ENCODE measurements at regions not wholly inside any gene's neighbourhood (a gene's known extent, or its start where the extent isn't known, plus 50 kb on each side); places are given as distances from the start of the nearest gene placed in this dataset.

DNA sequence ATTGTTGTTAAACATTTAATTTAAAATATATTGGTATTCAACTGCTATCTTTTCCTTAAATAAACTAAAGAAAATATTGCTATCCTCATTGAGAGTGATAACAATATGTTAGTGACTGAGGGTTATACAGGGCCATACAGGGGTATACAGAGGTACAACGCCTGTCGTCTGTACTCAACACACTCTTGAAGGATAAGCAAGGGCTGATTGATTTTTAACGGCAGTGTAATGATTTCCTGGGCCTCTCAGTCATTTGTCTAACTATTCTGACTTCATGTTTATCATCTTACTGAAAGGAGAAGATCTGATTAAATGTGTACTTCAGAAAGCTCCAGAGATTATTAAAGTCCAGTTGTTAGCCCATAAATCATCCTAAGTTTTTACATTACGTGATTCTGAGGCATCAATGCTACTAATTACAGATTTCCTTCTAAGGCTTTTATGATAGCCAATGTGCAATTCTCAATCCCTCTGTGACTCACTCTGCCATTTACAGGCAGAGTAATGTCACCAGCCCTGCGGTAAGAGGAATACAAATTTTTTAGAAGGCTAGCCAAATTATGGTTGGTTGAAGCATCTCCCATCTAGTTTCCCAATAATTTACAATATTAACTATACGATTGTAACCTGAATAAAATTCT is 893.0 kb upstream of the CHAC2 start:
- no peak for DNase-seq (ENCODE audit: low read depth in 2 of 2)

DNA sequence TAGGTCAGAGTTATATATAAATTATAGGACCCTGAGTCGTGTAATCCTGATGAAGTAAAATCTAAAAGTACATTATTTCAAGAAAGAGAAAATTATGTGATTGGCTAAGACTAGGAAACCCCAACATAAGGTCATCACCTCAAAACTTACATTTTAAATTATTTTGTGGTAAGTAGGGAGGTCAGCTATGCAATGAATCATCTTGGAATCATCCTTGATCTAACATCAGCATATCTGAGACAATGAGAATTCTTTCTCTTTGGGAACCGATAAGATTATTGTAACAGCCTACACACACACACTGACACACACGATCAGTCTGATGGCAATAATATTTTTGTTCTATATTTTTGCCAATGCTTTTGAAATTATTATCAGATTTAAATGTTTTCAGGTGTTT is 904.8 kb upstream of the CHAC2 start:
- peak; percentile 50 to 54 for DNase-seq (ENCODE audit: low read depth in 2 of 2)

GRCh38 chr2:52861596-52861995 is 906.0 kb upstream of the CHAC2 start:
- no peak for DNase-seq (ENCODE audit: low read depth in 2 of 2)

DNA sequence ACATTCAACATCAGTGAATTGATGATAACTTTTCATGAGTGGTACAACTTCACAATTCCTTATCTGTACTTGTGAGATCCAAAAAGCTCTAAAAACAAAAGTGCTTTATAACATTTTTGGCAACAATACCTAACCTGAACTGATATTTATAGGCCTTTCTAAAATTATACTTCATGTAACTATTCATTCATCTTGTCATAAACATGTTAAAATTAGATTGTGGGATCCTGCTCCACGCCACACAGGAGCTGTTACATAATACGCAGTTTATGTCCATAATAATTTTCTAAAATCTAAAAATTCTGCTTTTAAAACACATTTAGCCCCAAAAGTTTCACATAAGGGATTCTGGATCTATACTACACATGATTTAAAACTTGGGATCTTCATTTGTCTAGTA is 908.5 kb upstream of the CHAC2 start:
- no peak for DNase-seq (ENCODE audit: low read depth in 2 of 2)

DNA sequence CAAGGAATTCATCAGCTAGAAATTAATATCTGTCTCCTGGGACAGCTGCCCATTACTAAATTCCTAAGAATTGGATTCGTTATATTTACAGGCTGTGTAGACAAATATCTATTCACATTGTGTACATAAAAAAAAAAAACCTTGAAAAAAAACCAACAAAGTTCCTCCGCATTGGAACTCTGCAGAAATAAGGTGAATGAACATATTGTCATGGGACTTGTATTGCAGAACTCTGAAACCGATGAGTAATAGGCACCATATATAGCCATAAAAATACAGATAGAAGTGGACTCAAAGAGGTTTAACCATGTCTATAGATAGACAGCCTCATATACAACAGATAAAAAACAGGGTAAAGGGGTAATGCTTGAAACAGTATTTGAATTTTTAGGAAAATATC is 909.9 kb upstream of the CHAC2 start:
- DNase-seq (ENCODE audit: low read depth in 2 of 2): no peak

DNA sequence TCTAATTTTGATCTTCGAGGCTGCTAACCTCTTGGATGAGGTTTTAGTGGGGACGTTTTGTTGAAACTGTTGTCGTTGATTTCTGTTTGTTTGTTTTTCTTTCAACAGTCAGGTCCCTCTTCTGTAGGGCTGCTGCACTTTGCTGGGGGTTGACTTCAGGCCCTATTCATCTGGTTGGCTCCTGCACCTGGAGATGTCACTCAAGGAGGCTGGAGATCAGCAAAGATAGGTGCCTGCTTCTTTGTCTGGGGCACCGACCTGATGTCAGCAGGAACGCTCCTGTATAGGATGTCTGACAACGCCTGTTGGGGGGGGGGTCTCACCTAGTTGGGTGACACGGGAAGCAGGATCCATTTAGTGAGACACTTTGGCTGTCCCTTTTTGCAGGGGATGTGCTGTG is 915.6 kb upstream of the CHAC2 start:
- no peak for DNase-seq (ENCODE audit: low read depth in 2 of 2)

- no peak for DNase-seq (ENCODE audit: low read depth in 2 of 2)
Observed at GRCh38 chr2:52844701-52845423, 922.7 kb upstream of the CHAC2 start.

DNA sequence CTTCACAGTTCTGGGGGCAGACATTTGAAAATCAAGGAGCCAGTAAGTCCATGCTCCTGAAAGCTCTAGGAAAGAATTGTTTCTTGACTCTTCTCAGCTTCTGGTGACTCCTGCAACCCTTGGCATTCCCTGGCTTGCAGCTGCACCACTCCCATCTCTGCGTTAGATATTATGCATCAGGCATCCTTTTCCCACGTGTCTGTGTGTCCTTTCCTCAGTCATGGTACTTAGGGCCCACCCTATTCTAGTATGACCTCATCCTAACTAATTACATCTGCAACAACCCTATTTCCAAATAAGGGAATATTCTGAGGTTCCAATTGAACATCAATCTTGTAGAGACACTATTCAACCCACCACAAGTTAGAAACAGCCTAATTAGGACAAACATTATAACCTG is 931.7 kb upstream of the CHAC2 start:
- no peak for DNase-seq (ENCODE audit: low read depth in 2 of 2)

GRCh38 chr2:52831216-52831615 is 936.4 kb upstream of the CHAC2 start:
- no peak for DNase-seq (ENCODE audit: low read depth in 2 of 2)

GRCh38 chr2:52828112-52828511 is 939.5 kb upstream of the CHAC2 start:
- DNase-seq (ENCODE audit: low read depth in 2 of 2): no peak

DNA sequence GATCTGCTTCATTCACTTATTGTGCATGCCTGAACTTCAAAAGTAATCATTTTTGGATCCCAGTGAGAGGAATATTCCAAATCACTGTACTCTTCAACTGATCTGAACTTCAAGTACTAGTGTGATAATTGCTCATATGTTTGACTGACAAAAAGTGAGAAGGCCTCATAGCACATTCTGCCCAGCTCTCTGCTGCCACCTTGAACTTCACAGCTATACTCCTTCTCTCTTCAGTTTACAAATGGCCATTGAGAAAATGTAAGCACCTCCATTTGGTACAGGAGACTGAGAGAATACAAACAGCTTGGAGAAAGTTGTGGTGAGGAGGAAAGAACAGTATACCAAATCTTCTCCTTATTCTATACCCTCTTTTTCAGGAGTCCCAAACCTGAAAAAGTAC is 946.0 kb upstream of the CHAC2 start:
- no peak for DNase-seq (ENCODE audit: low read depth in 2 of 2)

GRCh38 chr2:52818958-52819357 is 948.6 kb upstream of the CHAC2 start:
- DNase-seq (ENCODE audit: low read depth in 2 of 2): no peak

- no peak for DNase-seq (ENCODE audit: low read depth in 2 of 2)
Observed at GRCh38 chr2:52810460-52810859, 957.1 kb upstream of the CHAC2 start.

DNA sequence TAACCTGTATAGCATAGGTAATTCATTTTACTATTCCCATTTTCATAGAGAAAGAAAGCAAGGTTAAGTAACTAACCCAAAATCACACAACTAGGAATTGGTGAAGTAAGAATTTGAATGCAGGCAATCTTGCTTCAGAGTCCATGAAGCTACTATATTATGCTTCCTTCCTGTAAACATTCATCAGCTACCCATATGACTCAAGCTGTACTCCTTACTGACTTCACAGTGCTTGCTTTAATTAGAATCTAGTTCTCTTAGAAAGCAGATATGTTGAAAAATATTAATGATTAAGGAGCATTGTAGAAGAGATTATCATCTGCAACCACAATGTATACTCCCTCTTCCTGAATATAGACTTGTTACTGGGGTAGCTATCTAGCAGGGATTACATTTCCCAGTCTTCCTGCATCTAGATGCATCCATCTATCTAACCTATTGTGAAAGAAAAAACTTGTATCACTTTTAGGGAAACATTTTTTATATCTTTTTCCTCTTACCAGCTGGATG is 961.6 kb upstream of the CHAC2 start:
- no peak for DNase-seq (ENCODE audit: low read depth in 2 of 2)

DNA sequence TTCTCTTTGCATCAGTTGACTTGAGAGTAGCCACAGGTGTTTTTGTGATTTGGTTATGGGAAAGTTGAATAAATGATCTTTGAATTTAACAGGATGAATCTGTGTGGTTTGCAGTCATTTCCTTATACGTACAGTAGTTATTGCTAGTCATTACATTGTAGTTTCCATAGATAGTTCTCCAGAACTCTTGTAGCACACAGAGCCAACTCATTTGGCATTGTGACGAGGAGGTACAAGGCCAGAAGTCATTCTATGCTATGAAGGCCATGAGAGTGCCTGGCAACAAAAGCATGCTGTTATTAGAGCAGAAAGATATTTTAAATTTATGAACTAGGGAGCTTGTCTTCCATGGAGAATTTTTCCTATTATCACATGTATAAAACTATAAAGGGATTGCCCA is 973.0 kb upstream of the CHAC2 start:
- DNase-seq (ENCODE audit: low read depth in 2 of 2): no peak

DNA sequence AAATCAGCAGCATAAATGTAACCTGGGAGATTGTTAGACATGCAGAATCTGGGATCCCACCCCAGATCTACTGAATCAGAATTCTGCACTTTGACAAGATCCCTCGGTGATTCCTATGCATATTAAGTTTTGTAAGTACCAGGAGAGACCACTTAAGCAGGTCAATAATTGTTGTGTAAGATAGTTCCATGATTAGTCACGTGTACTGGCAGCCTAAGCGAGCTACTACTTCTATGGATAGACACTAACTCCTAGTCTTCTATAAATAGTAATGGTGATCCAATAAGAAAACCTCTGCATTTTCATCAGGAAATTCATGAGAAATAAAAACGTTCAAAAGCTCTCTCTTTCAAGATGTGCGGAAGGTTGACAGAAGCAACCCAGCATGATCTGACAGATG is 988.2 kb upstream of the CHAC2 start:
- DNase-seq (ENCODE audit: low read depth in 2 of 2): no peak

- DNase-seq (ENCODE audit: low read depth in 2 of 2): no peak
Observed at GRCh38 chr2:52776571-52776970, 991.0 kb upstream of the CHAC2 start.

GRCh38 chr2:52775674-52776073 is 991.9 kb upstream of the CHAC2 start:
- no peak for DNase-seq (ENCODE audit: low read depth in 2 of 2)

DNA sequence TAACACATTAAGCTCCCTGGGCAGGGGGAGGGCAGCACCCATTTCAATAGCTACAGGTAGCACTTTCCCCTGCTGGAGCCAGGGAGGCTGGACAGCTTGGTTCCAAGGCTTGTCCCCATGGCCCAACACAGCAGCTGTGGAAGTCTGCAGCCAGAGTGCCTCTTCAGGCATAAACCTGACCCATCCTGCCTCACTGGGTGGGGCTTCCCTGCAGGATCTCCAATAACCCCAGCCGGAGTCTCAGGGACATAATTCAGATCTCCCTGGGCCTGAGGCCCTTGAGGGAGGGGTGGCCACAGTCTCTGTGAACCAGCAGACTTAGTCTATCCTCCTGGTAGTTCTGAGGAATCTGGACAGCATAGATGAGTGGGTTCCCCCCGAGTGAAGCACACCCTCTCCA is 1001.9 kb upstream of the CHAC2 start:
- no peak for DNase-seq (ENCODE audit: low read depth in 2 of 2)

GRCh38 chr2:52749764-52750163 is 1017.8 kb upstream of the CHAC2 start:
- no peak for DNase-seq (ENCODE audit: low read depth in 2 of 2)

GRCh38 chr2:52745144-52745543 is 1022.5 kb upstream of the CHAC2 start:
- no peak for DNase-seq (ENCODE audit: low read depth in 2 of 2)

DNA sequence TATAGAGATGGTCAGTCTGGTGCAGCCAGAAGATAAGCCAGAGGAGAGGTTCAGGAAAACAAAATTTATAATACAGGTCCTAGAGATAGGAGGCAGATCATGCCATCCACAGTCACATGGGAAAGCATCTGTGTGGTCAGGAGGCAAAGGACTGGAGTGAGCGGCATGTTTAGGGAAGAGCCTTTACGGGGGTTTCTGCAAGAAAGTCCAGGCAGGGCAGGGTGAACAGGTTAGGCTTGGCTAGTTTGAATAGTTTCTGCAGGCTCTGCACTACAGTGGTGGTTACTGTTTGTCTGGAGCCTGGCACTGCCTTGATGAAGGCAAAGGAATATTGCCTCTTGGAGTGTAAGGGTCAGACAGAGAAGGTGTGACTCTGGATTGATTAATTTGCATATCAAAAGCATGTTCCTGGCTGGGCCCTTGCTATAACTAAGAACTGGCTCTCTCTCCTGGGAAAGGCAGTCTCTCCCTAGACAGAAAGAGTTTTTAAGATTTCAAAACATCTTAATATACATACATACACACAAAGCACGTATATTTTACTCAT is 1034.7 kb upstream of the CHAC2 start:
- no peak for DNase-seq (ENCODE audit: low read depth in 2 of 2)

DNA sequence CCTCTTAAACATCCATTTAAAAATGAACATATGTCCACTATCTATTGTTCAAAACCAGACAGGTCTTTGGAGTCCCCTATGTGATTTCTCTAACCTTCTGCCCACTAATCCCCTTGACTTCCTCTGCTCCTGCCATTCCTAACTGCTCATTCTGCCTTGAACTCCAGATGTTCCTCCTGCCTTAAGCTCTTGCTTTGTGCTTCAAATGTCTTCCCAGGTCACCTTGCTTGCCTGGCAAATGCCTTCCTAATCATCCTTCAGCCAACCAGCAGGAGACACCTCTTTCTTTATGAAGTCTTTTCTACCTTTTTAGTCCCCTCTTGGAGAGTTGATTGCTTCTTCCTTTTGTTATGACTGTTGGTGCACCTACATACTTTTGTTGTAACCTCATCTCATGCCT is 1043.0 kb upstream of the CHAC2 start:
- no peak for DNase-seq (ENCODE audit: low read depth in 2 of 2)

All from fibroblast of skin of left biceps (primary cell).